HUES64 (cell line): ENCODE measurements at regions not wholly inside any gene's neighbourhood (a gene's known extent, or its start where the extent isn't known, plus 50 kb on each side); places are given as distances from the start of the nearest gene placed in this dataset.

Experiments
- H3K27ac ChIP-seq: 2 replicates; pipeline ENCODE4 v1.7.0; 2013; ENCODE audit warnings: low read depth, low read length, inconsistent platforms
- H3K27me3 ChIP-seq: 2 replicates; pipeline ENCODE4 v1.6.1; 2013; ENCODE audit warnings: mild to moderate bottlenecking, low read length; ENCODE audit not compliant: insufficient read depth
- H3K36me3 ChIP-seq: 2 replicates; pipeline ENCODE4 v1.6.1; 2013; ENCODE audit warnings: mild to moderate bottlenecking, low read length; ENCODE audit not compliant: insufficient read depth
- H3K4me1 ChIP-seq: 2 replicates; pipeline ENCODE4 v1.6.1; 2013; ENCODE audit warnings: mild to moderate bottlenecking, low read length, moderate library complexity; ENCODE audit not compliant: insufficient read depth
- H3K4me3 ChIP-seq: 2 replicates; pipeline ENCODE4 v1.5.1; 2013; ENCODE audit warnings: mild to moderate bottlenecking, low read length, moderate library complexity
- H3K9ac ChIP-seq: 2 replicates; pipeline ENCODE4 v1.6.1; 2013; ENCODE audit warnings: mild to moderate bottlenecking, low read depth, low read length
- H3K9me3 ChIP-seq: 2 replicates; pipeline ENCODE4 v1.6.1; 2013; ENCODE audit warnings: low read depth, low read length; ENCODE audit not compliant: insufficient read depth
- WGBS: fragments of 150-250, 120-280 bp; methylation state at CpG from one replicate; pipeline ENCODE4 v1.1.7; 2013; ENCODE audit warnings: missing lambda C conversion rate; 5-methylcytosine and 5-hydroxymethylcytosine counted together

DNA sequence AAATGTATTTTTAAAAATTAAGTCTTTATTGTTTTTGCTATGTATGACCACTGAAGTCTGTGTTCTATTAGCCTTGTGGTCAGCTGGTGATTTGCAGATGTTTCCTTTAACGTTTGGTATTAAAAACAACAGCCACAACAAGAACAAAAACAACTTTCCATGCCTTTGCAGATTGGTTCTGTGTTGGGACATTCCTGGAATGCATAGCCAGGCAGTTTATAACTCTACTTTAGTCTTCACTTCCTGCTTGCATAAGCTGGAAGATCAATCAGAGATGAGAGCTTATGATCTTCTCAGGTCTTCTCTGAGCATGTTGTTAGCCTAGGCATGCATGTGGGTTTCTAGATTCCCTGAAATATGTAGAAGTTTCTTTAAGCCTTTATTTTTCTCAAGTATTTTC, 58.9 kb upstream of the SEMA3C start:
- H3K9ac ChIP-seq = no peak overlapping the region
- no peak overlapping the region for H3K27ac ChIP-seq
- 71% methylated on average over 1 of the region's 1 CpG for WGBS
- peaks cover 3% of the 10 kb centered on the region; the same call in 1 of the 2 replicates for H3K9me3 ChIP-seq
- H3K4me3 ChIP-seq = no peak overlapping the region
- H3K4me1 ChIP-seq = no peaks in the 10 kb centered on the region
- no peaks in the 10 kb centered on the region for H3K27me3 ChIP-seq
- H3K36me3 ChIP-seq = no peaks in the 10 kb centered on the region

DNA sequence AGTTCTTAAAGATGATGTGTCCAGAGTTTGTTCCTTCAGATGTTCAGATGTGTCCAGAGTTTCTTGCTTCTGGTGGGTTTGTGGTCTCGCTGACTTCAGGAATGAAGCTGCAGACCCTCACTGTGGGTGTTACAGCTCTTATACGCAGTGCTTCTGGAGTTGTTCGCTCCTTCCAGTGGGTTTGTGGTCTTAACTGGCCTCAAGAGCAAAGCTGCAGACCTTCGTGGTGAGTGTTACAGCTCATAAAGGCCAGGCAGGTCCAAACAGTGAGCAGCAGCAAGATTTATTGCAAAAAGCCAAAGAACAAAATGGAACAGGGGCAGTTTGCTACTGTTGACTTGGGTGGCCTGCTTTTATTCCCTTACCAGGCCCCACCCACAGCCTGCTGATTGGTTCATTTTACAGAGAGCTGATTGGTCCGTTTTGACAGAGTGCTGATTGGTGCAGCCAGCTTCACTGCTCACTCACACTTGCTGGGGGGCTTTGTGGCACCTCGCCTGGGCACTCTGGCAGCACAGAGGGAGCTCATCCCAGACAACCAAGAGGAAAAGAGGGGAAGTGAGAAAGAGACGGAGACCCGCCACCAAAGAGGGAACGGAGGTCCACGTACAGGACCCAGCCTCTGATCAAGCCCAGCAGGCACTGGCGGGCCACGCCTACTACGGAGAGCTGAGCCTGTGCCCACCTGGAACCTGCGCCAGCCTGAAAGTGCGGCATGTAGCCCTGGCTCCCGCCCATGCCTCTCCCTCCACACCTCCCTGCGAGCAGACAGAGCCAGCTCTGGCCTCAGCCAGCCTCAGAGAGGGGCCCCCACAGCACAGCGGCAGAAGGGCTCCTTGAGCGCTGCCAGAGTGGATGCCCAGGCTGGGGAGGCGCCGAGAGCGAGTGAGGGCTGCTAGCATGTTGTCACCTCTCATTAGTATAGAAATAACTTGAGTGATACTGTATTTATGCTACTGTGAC, 55.8 kb upstream of the SEMA3C start:
- no peaks in the 10 kb centered on the region for H3K27me3 ChIP-seq
- no peak overlapping the region for H3K9ac ChIP-seq
- H3K36me3 ChIP-seq = no peaks in the 10 kb centered on the region
- no peaks in the 10 kb centered on the region for H3K4me1 ChIP-seq
- H3K4me3 ChIP-seq = no peak overlapping the region
- no peak overlapping the region for H3K27ac ChIP-seq
- peaks cover 3% of the 10 kb centered on the region; the same call in 1 of the 2 replicates for H3K9me3 ChIP-seq
- 95% methylated on average over 22 of the region's 22 CpGs for WGBS

DNA sequence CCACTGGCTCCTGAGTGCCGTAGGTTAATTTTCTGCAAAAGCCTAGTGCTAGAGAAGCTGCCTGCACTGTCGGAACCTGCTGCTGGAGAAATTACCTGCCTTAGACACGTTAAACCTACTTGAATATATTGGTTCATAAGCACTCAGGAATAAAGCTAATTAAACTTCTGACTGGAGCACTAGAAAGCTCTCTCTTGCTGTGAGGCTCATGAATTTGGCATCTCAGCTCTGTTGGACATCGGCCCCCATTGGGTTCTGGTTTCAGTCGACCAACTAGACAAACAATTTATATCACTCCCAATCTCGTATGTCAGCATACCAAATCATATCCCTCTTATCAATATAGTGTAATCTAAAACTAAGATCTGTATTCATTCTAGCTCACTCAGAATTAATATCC, 52.4 kb upstream of the SEMA3C start:
- WGBS = 92% methylated on average over 6 of the region's 6 CpGs
- Histone ChIP-seq H3K27ac (no peak overlapping the region), H3K4me1 (no peaks in the 10 kb centered on the region), H3K9me3 (peaks cover 3% of the 10 kb centered on the region; the same call in 1 of the 2 replicates), H3K36me3 (no peaks in the 10 kb centered on the region), H3K27me3 (no peaks in the 10 kb centered on the region), H3K4me3 (no peak overlapping the region), H3K9ac (no peak overlapping the region)
